RWPE2 (cell line): ENCODE measurements at regions not wholly inside any gene's neighbourhood (a gene's known extent, or its start where the extent isn't known, plus 50 kb on each side); places are given as distances from the start of the nearest gene placed in this dataset.
A peak's percentile ranks its signal among the peaks of the same experiment; 100 is the strongest.
"Not testable (repeated sequence)": the region's sequence is repeated elsewhere in the genome, so short reads cannot be mapped to it uniquely, and the experiment has no call there.

Source experiments
- ATAC-seq: fragments of 200-7000 bp; cut with Tn5 transposase; 3 replicates; pipeline ENCODE4 v1.9.1; 2021; ENCODE audit warnings: low read depth
- DNase-seq: peaks from one replicate; pipeline ENCODE4 v3.0.0-alpha.2; 2020; ENCODE audit warnings: low spot score
- H3K27ac ChIP-seq: fragments of 450-650 bp; 2 replicates; pipeline ENCODE4 v1.5.1; 2017; ENCODE audit warnings: mild to moderate bottlenecking; ENCODE audit not compliant: poor library complexity, severe bottlenecking
- H3K27me3 ChIP-seq: fragments of 250-450 bp; sonication (Bioruptor Pico); 2 replicates; pipeline ENCODE4 v1.5.1; 2021; ENCODE audit warnings: mild to moderate bottlenecking, moderate library complexity; ENCODE audit not compliant: insufficient read depth, poor library complexity, severe bottlenecking
- H3K36me3 ChIP-seq: fragments of 250-450 bp; sonication (Bioruptor Pico); 2 replicates; pipeline ENCODE4 v1.5.1; 2020; ENCODE audit warnings: low read depth, mild to moderate bottlenecking, moderate library complexity
- H3K4me1 ChIP-seq: fragments of 250-450 bp; sonication (Bioruptor Pico); 2 replicates; pipeline ENCODE4 v1.5.1; 2021; ENCODE audit warnings: mild to moderate bottlenecking, moderate library complexity; ENCODE audit not compliant: insufficient read depth, poor library complexity, severe bottlenecking
- H3K4me3 ChIP-seq: fragments of 250-450 bp; sonication (Bioruptor Pico); 2 replicates; pipeline ENCODE4 v1.5.1; 2021; ENCODE audit warnings: mild to moderate bottlenecking, moderate library complexity; ENCODE audit not compliant: severe bottlenecking
- H3K9me3 ChIP-seq: fragments of 250-450 bp; sonication (Bioruptor Pico); 2 replicates; pipeline ENCODE4 v1.5.1; 2021; ENCODE audit warnings: mild to moderate bottlenecking, moderate library complexity; ENCODE audit not compliant: severe bottlenecking
- TF ChIP-seq, protein P1 (sequence below): fragments of 450-650 bp; IDR thresholded peaks from one replicate; pipeline ENCODE4 v1.5.1; 2017; ENCODE audit warnings: mild to moderate bottlenecking, moderate library complexity; ENCODE audit not compliant: poor library complexity, severe bottlenecking

DNA sequence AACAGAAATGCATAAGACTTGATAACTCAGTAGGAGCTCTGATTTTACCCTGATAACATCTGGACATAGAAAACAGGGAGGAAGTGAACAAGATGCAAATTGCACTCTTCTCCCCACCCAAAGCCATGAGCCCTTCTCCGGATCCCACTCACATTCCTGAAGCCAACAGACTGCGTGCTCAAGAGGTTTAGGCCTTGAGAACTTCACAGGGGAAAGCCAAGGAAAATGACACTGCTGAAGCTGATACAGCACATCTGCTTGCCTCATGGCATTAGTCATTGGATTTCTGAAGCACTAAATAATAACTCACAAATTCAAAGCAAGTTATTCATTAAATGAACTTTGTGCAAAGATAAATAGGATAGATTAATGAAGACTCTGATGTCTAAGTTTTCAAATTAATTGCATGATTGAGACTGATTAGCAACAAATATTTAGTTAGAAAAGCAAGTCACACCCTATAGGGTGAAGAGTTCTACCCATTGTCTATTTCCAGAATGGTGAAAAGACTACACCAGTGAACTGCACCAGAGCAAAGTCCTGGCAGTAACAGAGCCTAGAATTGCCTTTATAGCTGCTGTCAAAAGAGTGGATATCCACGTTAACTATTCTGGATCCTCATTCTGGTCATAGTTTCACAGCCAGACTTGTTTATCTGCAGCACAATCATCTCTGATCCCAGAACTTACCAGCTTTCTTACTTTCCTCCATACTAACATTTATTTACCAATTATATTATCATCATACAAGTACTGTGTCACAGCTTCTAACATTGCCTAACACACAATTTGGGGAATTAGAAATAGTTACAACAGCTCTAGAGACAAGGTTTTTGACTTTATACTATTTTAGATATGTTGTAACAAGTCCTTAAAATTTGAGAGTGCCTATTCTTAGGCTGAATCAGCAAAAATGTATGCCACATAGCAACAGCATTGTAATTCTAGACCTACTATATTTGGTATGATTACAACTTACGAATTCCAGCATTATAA, 432.1 kb upstream of the RGMB start:
- Histone ChIP-seq H3K4me3 (no peak overlapping the region), H3K27me3 (no peaks in the 10 kb centered on the region), H3K4me1 (no peaks in the 10 kb centered on the region), H3K36me3 (no peaks in the 10 kb centered on the region), H3K9me3 (no peaks in the 10 kb centered on the region), H3K27ac (no peak overlapping the region)
- TF ChIP-seq, protein P1, sequence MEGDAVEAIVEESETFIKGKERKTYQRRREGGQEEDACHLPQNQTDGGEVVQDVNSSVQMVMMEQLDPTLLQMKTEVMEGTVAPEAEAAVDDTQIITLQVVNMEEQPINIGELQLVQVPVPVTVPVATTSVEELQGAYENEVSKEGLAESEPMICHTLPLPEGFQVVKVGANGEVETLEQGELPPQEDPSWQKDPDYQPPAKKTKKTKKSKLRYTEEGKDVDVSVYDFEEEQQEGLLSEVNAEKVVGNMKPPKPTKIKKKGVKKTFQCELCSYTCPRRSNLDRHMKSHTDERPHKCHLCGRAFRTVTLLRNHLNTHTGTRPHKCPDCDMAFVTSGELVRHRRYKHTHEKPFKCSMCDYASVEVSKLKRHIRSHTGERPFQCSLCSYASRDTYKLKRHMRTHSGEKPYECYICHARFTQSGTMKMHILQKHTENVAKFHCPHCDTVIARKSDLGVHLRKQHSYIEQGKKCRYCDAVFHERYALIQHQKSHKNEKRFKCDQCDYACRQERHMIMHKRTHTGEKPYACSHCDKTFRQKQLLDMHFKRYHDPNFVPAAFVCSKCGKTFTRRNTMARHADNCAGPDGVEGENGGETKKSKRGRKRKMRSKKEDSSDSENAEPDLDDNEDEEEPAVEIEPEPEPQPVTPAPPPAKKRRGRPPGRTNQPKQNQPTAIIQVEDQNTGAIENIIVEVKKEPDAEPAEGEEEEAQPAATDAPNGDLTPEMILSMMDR, result no peak
- peak; percentile 46; the same call in 1 of the 3 replicates for ATAC-seq
- no peak for DNase-seq

DNA sequence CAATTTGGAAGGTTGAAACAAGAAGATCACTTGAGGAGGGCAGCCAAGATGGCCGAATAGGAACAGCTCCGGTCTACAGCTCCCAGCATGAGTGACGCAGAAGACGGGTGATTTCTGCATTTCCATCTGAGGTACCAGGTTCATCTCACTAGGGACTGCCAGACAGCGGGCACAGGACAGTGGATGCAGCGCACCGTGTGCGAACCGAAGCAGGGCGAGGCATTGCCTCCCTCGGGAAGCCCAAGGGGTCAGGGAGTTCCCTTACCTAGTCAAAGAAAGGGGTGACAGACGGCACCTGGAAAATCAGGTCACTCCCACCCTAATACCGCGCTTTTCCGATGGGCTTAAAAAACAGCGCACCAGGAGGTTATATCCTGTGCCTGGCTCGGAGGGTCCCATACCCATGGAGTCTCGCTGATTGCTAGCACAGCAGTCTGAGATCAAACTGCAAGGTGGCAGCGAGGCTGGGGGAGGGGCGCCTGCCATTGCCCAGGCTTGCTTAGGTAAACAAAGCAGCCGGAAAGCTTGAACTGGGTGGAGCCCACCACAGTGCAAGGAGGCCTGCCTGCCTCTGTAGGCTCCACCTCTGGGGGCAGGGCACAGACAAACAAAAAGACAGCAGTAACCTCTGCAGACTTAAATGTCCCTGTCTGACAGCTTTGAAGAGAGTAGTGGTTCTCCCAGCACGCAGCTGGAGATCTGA, 430.4 kb upstream of the RGMB start:
- H3K9me3 ChIP-seq, H3K4me3 ChIP-seq, H3K27me3 ChIP-seq, DNase-seq, H3K36me3 ChIP-seq, H3K27ac ChIP-seq, ATAC-seq, H3K4me1 ChIP-seq: not testable (repeated sequence)

DNA sequence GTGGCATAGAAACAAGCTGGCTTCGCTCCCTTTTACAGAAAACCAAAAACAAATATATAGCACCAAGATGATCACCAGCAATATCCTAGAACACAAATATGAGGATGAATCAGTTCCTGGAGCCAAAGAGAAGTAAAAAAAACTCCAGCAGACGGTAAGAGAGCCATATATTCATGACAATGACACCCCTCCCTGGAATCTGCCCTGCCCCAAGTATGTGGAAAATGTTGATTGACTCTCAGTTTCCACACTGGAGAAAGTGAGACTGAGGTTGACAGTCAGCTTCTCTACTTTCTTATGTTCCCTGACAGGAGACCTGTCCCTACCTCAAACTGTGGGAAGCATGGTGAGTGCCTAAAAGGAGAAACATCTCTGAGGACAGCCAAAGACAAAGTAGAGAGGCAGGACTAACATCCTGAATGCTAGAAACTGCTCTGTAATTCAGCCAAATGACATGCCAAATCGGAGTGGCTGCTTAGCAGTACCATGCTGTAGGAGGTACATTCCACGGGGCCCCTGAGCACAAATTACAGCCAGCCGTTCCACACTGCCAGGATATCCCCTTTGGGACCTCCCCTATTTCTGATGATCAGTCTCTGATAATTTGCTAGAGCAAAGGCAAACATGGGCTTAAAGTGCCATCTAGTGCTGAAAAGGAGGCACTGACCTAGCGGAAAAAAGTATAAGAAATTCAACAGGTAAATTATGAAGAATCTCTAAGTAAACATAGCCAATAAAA, 424.0 kb upstream of the RGMB start:
- DNase-seq (no peak), ATAC-seq (peak; percentile 51; the same call in 1 of the 3 replicates)
- Histone ChIP-seq H3K27me3 (no peaks in the 10 kb centered on the region), H3K9me3 (no peaks in the 10 kb centered on the region), H3K4me3 (no peak overlapping the region), H3K4me1 (no peaks in the 10 kb centered on the region), H3K27ac (peak overlapping the region; percentile 30), H3K36me3 (no peaks in the 10 kb centered on the region)
- TF ChIP-seq, protein P1, result peak; percentile 59

DNA sequence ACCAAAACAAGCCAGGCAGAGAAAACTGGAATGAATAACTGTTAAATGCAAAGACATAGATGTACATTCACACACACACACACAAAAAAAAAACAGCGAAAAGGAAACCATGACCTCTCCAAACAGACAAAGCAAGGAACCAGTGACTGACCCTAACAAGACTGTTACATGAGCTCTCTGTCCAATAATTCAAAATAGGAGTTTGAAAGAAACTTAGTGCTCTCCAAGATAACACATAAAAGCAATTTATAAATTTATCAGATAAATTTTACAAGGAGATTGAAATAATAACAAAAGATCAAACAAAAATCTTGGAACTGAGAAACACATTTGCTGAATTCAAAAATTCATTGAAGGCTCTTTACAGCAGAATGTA, 423.5 kb upstream of the RGMB start:
- H3K9me3 ChIP-seq, result no peaks in the 10 kb centered on the region
- peak overlapping the region; percentile 30 for H3K27ac ChIP-seq
- no peaks in the 10 kb centered on the region for H3K36me3 ChIP-seq
- no peaks in the 10 kb centered on the region for H3K27me3 ChIP-seq
- no peak overlapping the region for H3K4me3 ChIP-seq
- ATAC-seq, result no peak
- DNase-seq, result no peak
- TF ChIP-seq, protein P1, result peak; percentile 44
- H3K4me1 ChIP-seq, result no peaks in the 10 kb centered on the region

DNA sequence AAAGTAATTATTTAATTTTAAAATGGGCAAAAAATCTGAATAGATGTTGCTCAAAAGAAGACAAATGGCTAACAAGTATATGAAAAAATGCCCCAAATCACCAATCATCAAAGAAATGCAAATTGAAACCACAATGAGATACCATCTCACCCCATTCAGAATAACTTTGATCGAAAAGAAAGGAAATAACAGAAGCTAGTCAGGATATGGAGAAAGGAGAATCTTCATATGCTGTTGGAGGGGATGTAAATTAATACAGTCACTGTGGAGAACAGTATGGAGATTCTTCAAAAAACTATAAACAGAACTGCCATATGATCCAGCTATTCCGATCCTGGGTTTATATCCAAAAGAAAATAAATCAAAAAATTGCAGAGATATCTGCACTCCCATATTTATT, 418.5 kb upstream of the RGMB start:
- H3K4me3 ChIP-seq, result no peak overlapping the region
- peaks cover 6% of the 10 kb centered on the region for H3K9me3 ChIP-seq
- ATAC-seq, result no peak
- TF ChIP-seq, protein P1, result no peak
- no peaks in the 10 kb centered on the region for H3K36me3 ChIP-seq
- no peaks in the 10 kb centered on the region for H3K27me3 ChIP-seq
- no peak for DNase-seq
- H3K4me1 ChIP-seq, result no peaks in the 10 kb centered on the region
- H3K27ac ChIP-seq, result no peak overlapping the region
